A673 (cell line): ENCODE measurements at regions not wholly inside any gene's neighbourhood (a gene's known extent, or its start where the extent isn't known, plus 50 kb on each side); places are given as distances from the start of the nearest gene placed in this dataset.
"Not testable (repeated sequence)": the region's sequence is repeated elsewhere in the genome, so short reads cannot be mapped to it uniquely, and the experiment has no call there.

ENCODE experiments used
- BruUV-seq: library from RNA; stranded (reverse); fragments of 400-500 nt; replicated peaks from 2 replicates; lab custom pipeline; 2021; lab: Mats Ljungman, UMichigan
- CTCF ChIA-PET: fragments of 300-600 bp; sonication (Branson Sonifier 250); formaldehyde crosslinking; loops from one replicate; lab custom pipeline; 2022; ENCODE audit warnings: antibody characterized with exemption; lab: Charles Lee
- POLR2A ChIA-PET: fragments of 300-600 bp; sonication (Branson Sonifier 250); formaldehyde crosslinking; loops from one replicate; lab custom pipeline; 2022; ENCODE audit warnings: antibody characterized with exemption; ENCODE audit not compliant: low non-redundant PET; lab: Charles Lee
- DNase-seq: peaks from one replicate; pipeline ENCODE4 v3.0.0-alpha.2; 2015; ENCODE audit warnings: low spot score
- H3K27ac ChIP-seq: fragments of 200-600 bp; sonication (generic); 2 replicates; pipeline ENCODE4 v1.5.1; 2016; ENCODE audit warnings: mixed run types, low read depth, mild to moderate bottlenecking, mixed read lengths, antibody characterized with exemption, low read length; ENCODE audit not compliant: poor library complexity, severe bottlenecking
- H3K27me3 ChIP-seq: fragments of 200-600 bp; sonication (generic); replicated peaks from 2 replicates; pipeline ENCODE4 v1.6.1; 2017; ENCODE audit warnings: mixed run types, low read depth, mild to moderate bottlenecking, mixed read lengths, antibody characterized with exemption, low read length; ENCODE audit not compliant: insufficient read depth, poor library complexity
- H3K36me3 ChIP-seq: fragments of 200-600 bp; sonication (generic); 2 replicates; pipeline ENCODE4 v1.6.1; 2016; ENCODE audit warnings: mixed run types, mild to moderate bottlenecking, mixed read lengths, antibody characterized with exemption, low read length; ENCODE audit not compliant: insufficient read depth, poor library complexity, severe bottlenecking
- H3K4me1 ChIP-seq: fragments of 200-600 bp; sonication (generic); 2 replicates; pipeline ENCODE4 v1.6.1; 2017; ENCODE audit warnings: mixed run types, mild to moderate bottlenecking, mixed read lengths, antibody characterized with exemption, low read length; ENCODE audit not compliant: insufficient read depth, poor library complexity, severe bottlenecking
- H3K4me3 ChIP-seq: fragments of 200-600 bp; sonication (generic); 2 replicates; pipeline ENCODE4 v1.5.1; 2016; ENCODE audit warnings: low read depth, mixed run types, mild to moderate bottlenecking, mixed read lengths, low read length; ENCODE audit not compliant: poor library complexity, severe bottlenecking
- H3K9me3 ChIP-seq: fragments of 200-600 bp; sonication (generic); 2 replicates; pipeline ENCODE4 v1.6.1; 2016; ENCODE audit warnings: mixed run types, low read depth, mild to moderate bottlenecking, mixed read lengths, antibody characterized with exemption, low read length; ENCODE audit not compliant: poor library complexity, severe bottlenecking
- CTCF ChIP-seq: fragments of 300-800, 200-600 bp; sonication (generic); conservative IDR thresholded peaks from 2 replicates; pipeline ENCODE4 v1.5.1; 2017; ENCODE audit warnings: low read depth, mild to moderate bottlenecking, antibody characterized with exemption, low read length, moderate library complexity, mixed read lengths
- EZH2 ChIP-seq: fragments of 200-600 bp; sonication (generic); IDR thresholded peaks from 2 replicates; pipeline ENCODE4 v1.6.1; 2017; ENCODE audit warnings: borderline replicate concordance, low read depth, mild to moderate bottlenecking, mixed read lengths, antibody characterized with exemption, low read length; ENCODE audit not compliant: poor library complexity, severe bottlenecking
- intact Hi-C: fragments of 100-400 bp; cut with micrococcal nuclease; formaldehyde crosslinking; loops from one replicate; pipeline ENCODE4 v1.10.0; 2022; ENCODE audit not compliant: unreplicated experiment

GRCh38 chr6:27130668-27131428 is 116.7 kb upstream of the PRSS16 start:
- Histone ChIP-seq H3K4me3 (peak overlapping the region; percentile 59), H3K4me1 (peaks cover 33% of the 10 kb centered on the region), H3K27me3 (no peaks in the 10 kb centered on the region), H3K27ac (peak overlapping the region; percentile 96), H3K36me3 (no peaks in the 10 kb centered on the region), H3K9me3 (no peaks in the 10 kb centered on the region)
- DNase-seq: no peak
- intact Hi-C loops: loop anchor here (5.0 to 10.0 kb wide), 2 partner anchors 859 to 1106 kb away; a partner anchor contains a TSS
- ChIA-PET POLR2A (interaction anchor here (0.7 kb wide), 1 partner anchor 513 kb away, joined by 12 read pairs; no protein-coding TSS in a partner anchor), CTCF (no interaction called here)
- BruUV-seq: no TSS peak
- TF ChIP-seq EZH2: no peak

- H3K36me3 ChIP-seq, H3K27me3 ChIP-seq, H3K9me3 ChIP-seq, CTCF ChIA-PET: not testable (repeated sequence)
- peak overlapping the region; percentile 96 for H3K27ac ChIP-seq
- H3K4me1 ChIP-seq: peaks cover 34% of the 10 kb centered on the region
- intact Hi-C loops: loop anchor here (2.0 to 10.0 kb wide), 4 partner anchors 15 to 1107 kb away; a partner anchor contains a TSS
- peak; percentile 73 for DNase-seq
- POLR2A ChIA-PET: interaction anchor here (0.5 to 2.4 kb wide), 8 partner anchors 13 to 789 kb away, joined by 3 to 74 read pairs (median 4); a partner anchor contains a TSS
- peak overlapping the region; percentile 59 for H3K4me3 ChIP-seq
- BruUV-seq: TSS peak; percentile 78
Measured at GRCh38 chr6:27132282-27132531, 115.3 kb upstream of the PRSS16 start.

GRCh38 chr6:27132532-27133280 is 114.8 kb upstream of the PRSS16 start:
- H3K27ac ChIP-seq: peak overlapping the region; percentile 96
- peak overlapping the region; percentile 59 for H3K4me3 ChIP-seq
- peaks cover 32% of the 10 kb centered on the region for H3K4me1 ChIP-seq
- no TSS peak for BruUV-seq
- CTCF ChIA-PET: interaction anchor here (0.6 kb wide), 1 partner anchor 957 kb away, joined by 5 read pairs; no protein-coding TSS in a partner anchor
- no peaks in the 10 kb centered on the region for H3K36me3 ChIP-seq
- no peaks in the 10 kb centered on the region for H3K27me3 ChIP-seq
- H3K9me3 ChIP-seq: no peaks in the 10 kb centered on the region
- peak; percentile 99 for DNase-seq
- intact Hi-C loops: loop anchor here (2.0 to 10.0 kb wide), 4 partner anchors 14 to 1108 kb away; a partner anchor contains a TSS
- POLR2A ChIA-PET: interaction anchor here (0.5 to 2.4 kb wide), 10 partner anchors 12 to 790 kb away, joined by 3 to 74 read pairs (median 4); a partner anchor contains a TSS
- TF ChIP-seq CTCF: no peak
- no peak for TF ChIP-seq EZH2
